Hepatocyte (in vitro differentiated cells): ENCODE measurements at regions not wholly inside any gene's neighbourhood (a gene's known extent, or its start where the extent isn't known, plus 50 kb on each side); places are given as distances from the start of the nearest gene placed in this dataset.

Source experiments
- DNase-seq: peaks from one replicate; pipeline ENCODE4 v3.0.0-alpha.2; 2016; ENCODE audit warnings: low spot score
- H2AFZ ChIP-seq: fragments of 200-600 bp; sonication (generic); 2 replicates; pipeline ENCODE4 v1.6.0; 2016; ENCODE audit warnings: antibody characterized with exemption, mild to moderate bottlenecking
- H3K27ac ChIP-seq: fragments of 200-600 bp; sonication (generic); 2 replicates; pipeline ENCODE4 v1.5.1; 2016; ENCODE audit warnings: mild to moderate bottlenecking
- H3K27me3 ChIP-seq: fragments of 200-600 bp; sonication (generic); 2 replicates; pipeline ENCODE4 v1.6.1; 2016
- H3K36me3 ChIP-seq: fragments of 200-600 bp; sonication (generic); replicated peaks from 2 replicates; pipeline ENCODE4 v1.5.1; 2016; ENCODE audit warnings: low read depth; ENCODE audit not compliant: insufficient read depth
- H3K4me1 ChIP-seq: fragments of 200-600 bp; sonication (generic); 2 replicates; pipeline ENCODE4 v1.5.1; 2016; ENCODE audit warnings: mild to moderate bottlenecking, moderate library complexity; ENCODE audit not compliant: insufficient read depth
- H3K4me2 ChIP-seq: fragments of 200-600 bp; sonication (generic); 2 replicates; pipeline ENCODE4 v1.6.0; 2016
- H3K4me3 ChIP-seq: fragments of 200-600 bp; sonication (generic); 2 replicates; pipeline ENCODE4 v1.5.1; 2016; ENCODE audit warnings: mild to moderate bottlenecking
- H3K79me2 ChIP-seq: fragments of 200-600 bp; sonication (generic); 2 replicates; pipeline ENCODE4 v1.6.0; 2017; ENCODE audit warnings: mild to moderate bottlenecking
- H3K9me2 ChIP-seq: fragments of 200-600 bp; sonication (generic); replicated peaks from 2 replicates; pipeline ENCODE4 v1.6.0; 2017; ENCODE audit warnings: mild to moderate bottlenecking; ENCODE audit not compliant: insufficient read depth
- H3K9me3 ChIP-seq: fragments of 200-600 bp; sonication (generic); 2 replicates; pipeline ENCODE4 v1.5.1; 2016; ENCODE audit warnings: low read depth, mild to moderate bottlenecking
- H4K20me1 ChIP-seq: fragments of 200-600 bp; sonication (generic); 2 replicates; pipeline ENCODE4 v1.6.0; 2016; ENCODE audit warnings: mild to moderate bottlenecking; ENCODE audit not compliant: insufficient read depth, poor library complexity, severe bottlenecking
- CTCF ChIP-seq: fragments of 200-600 bp; sonication (generic); IDR thresholded peaks from 2 replicates; pipeline ENCODE4 v1.5.1; 2016; ENCODE audit warnings: antibody characterized with exemption, mild to moderate bottlenecking; ENCODE audit not compliant: poor library complexity
- EZH2 ChIP-seq: fragments of 200-600 bp; sonication (generic); IDR thresholded peaks from 2 replicates; pipeline ENCODE4 v1.6.1; 2016; ENCODE audit warnings: antibody characterized with exemption, mild to moderate bottlenecking, borderline replicate concordance
- EZH2phosphoT487 ChIP-seq: fragments of 200-600 bp; sonication (generic); IDR thresholded peaks from one replicate; pipeline ENCODE4 v1.6.1; 2018; ENCODE audit warnings: antibody characterized with exemption, mild to moderate bottlenecking, low read depth, moderate library complexity; ENCODE audit not compliant: unreplicated experiment, severe bottlenecking
- WGBS: methylation state at CpG from one replicate; pipeline ENCODE4 v1.1.6; 2016; ENCODE audit warnings: low lambda C conversion rate; ENCODE audit errors: missing lambda C conversion rate; 5-methylcytosine and 5-hydroxymethylcytosine counted together

GRCh38 chr5:124274949-124275348, 471.5 kb downstream of the ZNF608 start:
- WGBS = 56% methylated on average over 2 of the region's 2 CpGs
- no peaks in the 10 kb centered on the region for H3K36me3 ChIP-seq
- H3K9me3 ChIP-seq = no peaks in the 10 kb centered on the region
- no peak overlapping the region for H3K4me2 ChIP-seq
- peaks cover 21% of the 10 kb centered on the region for H3K4me1 ChIP-seq
- H4K20me1 ChIP-seq = no peaks in the 10 kb centered on the region
- no peak overlapping the region for H2AFZ ChIP-seq
- no peak overlapping the region for H3K4me3 ChIP-seq
- no peaks in the 10 kb centered on the region for H3K27me3 ChIP-seq
- TF ChIP-seq EZH2phosphoT487 = no peak
- no peak for TF ChIP-seq EZH2
- no peak for TF ChIP-seq CTCF
- H3K27ac ChIP-seq = no peak overlapping the region
- H3K9me2 ChIP-seq = no peaks in the 10 kb centered on the region
- no peaks in the 10 kb centered on the region for H3K79me2 ChIP-seq
- DNase-seq = no peak

DNA sequence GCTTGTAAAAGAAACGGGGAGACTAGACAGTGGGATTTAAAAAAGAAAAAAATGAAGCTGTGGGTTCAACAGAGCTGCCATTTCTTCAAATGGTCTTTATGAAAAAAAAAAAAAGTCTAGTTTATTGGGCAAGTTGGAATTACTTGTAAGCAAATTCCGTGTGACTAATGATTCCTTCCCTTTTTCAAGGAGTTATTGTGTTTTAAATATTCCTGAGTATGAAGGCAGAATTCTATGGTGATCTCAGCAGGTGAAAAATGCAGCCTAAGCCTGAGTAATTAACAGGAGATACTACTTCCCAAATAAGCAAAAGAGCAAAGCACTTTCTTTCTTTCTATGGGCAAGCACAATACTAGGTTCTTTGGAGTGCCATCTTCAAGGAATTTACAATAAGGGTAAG, 481.9 kb downstream of the ZNF608 start:
- H3K4me3 ChIP-seq = no peak overlapping the region
- no peak for DNase-seq
- TF ChIP-seq CTCF (no peak), EZH2phosphoT487 (no peak), EZH2 (no peak)
- H3K79me2 ChIP-seq = no peaks in the 10 kb centered on the region
- no peaks in the 10 kb centered on the region for H3K9me3 ChIP-seq
- no peaks in the 10 kb centered on the region for H3K36me3 ChIP-seq
- H3K9me2 ChIP-seq = no peaks in the 10 kb centered on the region
- no peak overlapping the region for H2AFZ ChIP-seq
- no peak overlapping the region for H3K27ac ChIP-seq
- no peak overlapping the region for H3K4me2 ChIP-seq
- H3K27me3 ChIP-seq = no peaks in the 10 kb centered on the region
- H3K4me1 ChIP-seq = peaks cover 16% of the 10 kb centered on the region
- no peaks in the 10 kb centered on the region for H4K20me1 ChIP-seq
- 67% methylated on average over 2 of the region's 2 CpGs for WGBS

DNA sequence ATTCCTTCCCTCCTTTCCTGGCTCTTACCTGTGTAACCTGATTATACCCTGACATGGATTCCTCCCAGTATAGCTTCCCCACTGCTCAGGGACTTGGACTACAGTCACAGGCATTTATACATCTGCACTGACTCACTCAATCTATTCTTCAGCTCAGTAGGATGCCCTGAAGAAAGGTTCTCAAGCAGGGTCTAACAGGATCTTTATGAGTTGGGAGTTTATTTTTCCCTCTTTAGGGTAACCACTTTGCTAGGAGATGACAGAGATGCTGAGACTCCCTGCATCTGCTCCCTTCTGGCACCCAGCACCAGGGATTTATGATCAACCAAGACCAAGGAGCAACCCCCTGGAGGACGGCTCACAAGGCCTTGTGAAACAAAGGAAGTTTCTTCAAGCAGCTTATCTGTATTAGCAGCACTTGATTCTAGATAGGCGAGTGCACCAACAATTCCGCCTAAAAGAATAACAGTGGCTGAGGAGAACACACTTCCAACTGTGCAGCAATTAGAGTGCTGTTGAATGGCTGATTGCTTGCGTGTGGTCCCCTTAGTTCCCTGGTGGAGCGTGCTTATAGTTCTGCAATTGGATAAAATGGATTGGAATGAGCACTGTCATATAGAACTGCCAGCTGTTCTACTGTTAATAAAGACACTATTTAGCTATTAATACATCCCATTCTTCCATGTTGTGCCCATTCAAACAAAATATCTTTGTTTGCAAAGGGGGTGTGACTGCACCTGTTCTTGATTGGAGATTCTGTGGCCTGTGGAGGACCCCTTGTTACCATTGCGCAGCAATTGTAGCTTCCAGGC, 482.6 kb downstream of the ZNF608 start:
- H4K20me1 ChIP-seq = no peaks in the 10 kb centered on the region
- H3K4me2 ChIP-seq = no peak overlapping the region
- no peak overlapping the region for H2AFZ ChIP-seq
- no peaks in the 10 kb centered on the region for H3K9me3 ChIP-seq
- H3K4me1 ChIP-seq = peaks cover 16% of the 10 kb centered on the region
- no peaks in the 10 kb centered on the region for H3K36me3 ChIP-seq
- no peak overlapping the region for H3K4me3 ChIP-seq
- no peaks in the 10 kb centered on the region for H3K79me2 ChIP-seq
- H3K9me2 ChIP-seq = no peaks in the 10 kb centered on the region
- WGBS = 51% methylated on average over 6 of the region's 6 CpGs
- DNase-seq = no peak
- no peaks in the 10 kb centered on the region for H3K27me3 ChIP-seq
- TF ChIP-seq EZH2phosphoT487 = no peak
- no peak for TF ChIP-seq CTCF
- TF ChIP-seq EZH2 = no peak
- peak overlapping the region; percentile 14 for H3K27ac ChIP-seq
